ENCODE measurements at regions not wholly inside any gene's neighbourhood (a gene's known extent, or its start where the extent isn't known, plus 50 kb on each side); places are given as distances from the start of the nearest gene placed in this dataset.

GRCh38 chr5:42032137-42032536 lies 107.1 kb downstream of the FBXO4 start:
- Mint-ChIP-seq H3K27me3 (ENCODE audit: low read depth) (no peaks in the 10 kb centered on the region), H3K4me3 (no peak overlapping the region), H3K27ac (ENCODE audit: unreplicated experiment) (no peak overlapping the region), H3K36me3 (ENCODE audit: low read depth) (peaks cover 2% of the 10 kb centered on the region), H3K9me3 (peaks cover 3% of the 10 kb centered on the region), H3K4me1 (peaks cover 10% of the 10 kb centered on the region)
- TF ChIP-seq, protein P1, sequence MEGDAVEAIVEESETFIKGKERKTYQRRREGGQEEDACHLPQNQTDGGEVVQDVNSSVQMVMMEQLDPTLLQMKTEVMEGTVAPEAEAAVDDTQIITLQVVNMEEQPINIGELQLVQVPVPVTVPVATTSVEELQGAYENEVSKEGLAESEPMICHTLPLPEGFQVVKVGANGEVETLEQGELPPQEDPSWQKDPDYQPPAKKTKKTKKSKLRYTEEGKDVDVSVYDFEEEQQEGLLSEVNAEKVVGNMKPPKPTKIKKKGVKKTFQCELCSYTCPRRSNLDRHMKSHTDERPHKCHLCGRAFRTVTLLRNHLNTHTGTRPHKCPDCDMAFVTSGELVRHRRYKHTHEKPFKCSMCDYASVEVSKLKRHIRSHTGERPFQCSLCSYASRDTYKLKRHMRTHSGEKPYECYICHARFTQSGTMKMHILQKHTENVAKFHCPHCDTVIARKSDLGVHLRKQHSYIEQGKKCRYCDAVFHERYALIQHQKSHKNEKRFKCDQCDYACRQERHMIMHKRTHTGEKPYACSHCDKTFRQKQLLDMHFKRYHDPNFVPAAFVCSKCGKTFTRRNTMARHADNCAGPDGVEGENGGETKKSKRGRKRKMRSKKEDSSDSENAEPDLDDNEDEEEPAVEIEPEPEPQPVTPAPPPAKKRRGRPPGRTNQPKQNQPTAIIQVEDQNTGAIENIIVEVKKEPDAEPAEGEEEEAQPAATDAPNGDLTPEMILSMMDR (conservative IDR thresholded peaks at IDR 0.05): no peak
- DNase-seq (ENCODE audit: low read depth, low spot score): no peak

- DNase-seq (ENCODE audit: low read depth, low spot score): no peak
- no peak overlapping the region for H3K27ac Mint-ChIP-seq (ENCODE audit: unreplicated experiment)
- TF ChIP-seq, protein P1 (conservative IDR thresholded peaks at IDR 0.05): no peak
- peaks cover 2% of the 10 kb centered on the region for H3K9me3 Mint-ChIP-seq
- peaks cover 2% of the 10 kb centered on the region for H3K36me3 Mint-ChIP-seq (ENCODE audit: low read depth)
- no peaks in the 10 kb centered on the region for H3K27me3 Mint-ChIP-seq (ENCODE audit: low read depth)
- no peak overlapping the region for H3K4me3 Mint-ChIP-seq
- H3K4me1 Mint-ChIP-seq: peaks cover 10% of the 10 kb centered on the region
Measured at GRCh38 chr5:42035526-42035925, 110.4 kb downstream of the FBXO4 start.

- H3K27ac Mint-ChIP-seq (ENCODE audit: unreplicated experiment): no peak overlapping the region
- H3K36me3 Mint-ChIP-seq (ENCODE audit: low read depth): peaks cover 2% of the 10 kb centered on the region
- no peaks in the 10 kb centered on the region for H3K27me3 Mint-ChIP-seq (ENCODE audit: low read depth)
- H3K9me3 Mint-ChIP-seq: peaks cover 2% of the 10 kb centered on the region
- TF ChIP-seq, protein P1 (conservative IDR thresholded peaks at IDR 0.05): no peak
- H3K4me1 Mint-ChIP-seq: peaks cover 10% of the 10 kb centered on the region
- H3K4me3 Mint-ChIP-seq: no peak overlapping the region
- no peak for DNase-seq (ENCODE audit: low read depth, low spot score)
Measured at GRCh38 chr5:42036379-42036778, 111.3 kb downstream of the FBXO4 start.

- H3K27me3 Mint-ChIP-seq (ENCODE audit: low read depth): no peaks in the 10 kb centered on the region
- no peak overlapping the region for H3K4me3 Mint-ChIP-seq
- TF ChIP-seq, protein P1 (conservative IDR thresholded peaks at IDR 0.05): no peak
- peak overlapping the region; percentile 8 for H3K27ac Mint-ChIP-seq (ENCODE audit: unreplicated experiment)
- peaks cover 10% of the 10 kb centered on the region for H3K4me1 Mint-ChIP-seq
- H3K9me3 Mint-ChIP-seq: no peaks in the 10 kb centered on the region
- no peaks in the 10 kb centered on the region for H3K36me3 Mint-ChIP-seq (ENCODE audit: low read depth)
- no peak for DNase-seq (ENCODE audit: low read depth, low spot score)
Measured at GRCh38 chr5:42037379-42037932, 112.4 kb downstream of the FBXO4 start.

DNA sequence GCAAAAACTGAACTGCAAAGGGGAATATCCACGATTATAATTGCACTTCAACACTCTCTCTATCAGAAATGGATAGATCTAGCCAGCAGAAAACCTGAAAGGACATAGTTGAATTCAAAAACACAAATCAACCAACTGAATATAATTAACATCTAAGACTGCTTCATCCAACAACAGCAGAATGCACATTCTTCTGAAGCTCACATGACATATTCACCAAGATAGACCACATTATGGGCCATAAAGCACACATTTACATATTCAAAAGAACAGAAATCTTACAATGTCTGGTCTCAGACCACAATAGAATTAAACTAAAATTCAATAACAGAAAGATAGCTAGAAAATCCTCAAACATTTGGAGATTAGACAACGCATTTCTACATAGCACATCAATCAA lies 118.3 kb downstream of the FBXO4 start:
- H3K36me3 Mint-ChIP-seq (ENCODE audit: low read depth): no peaks in the 10 kb centered on the region
- TF ChIP-seq, protein P1 (conservative IDR thresholded peaks at IDR 0.05): no peak
- no peak overlapping the region for H3K27ac Mint-ChIP-seq (ENCODE audit: unreplicated experiment)
- no peak overlapping the region for H3K4me3 Mint-ChIP-seq
- no peak for DNase-seq (ENCODE audit: low read depth, low spot score)
- peaks cover 3% of the 10 kb centered on the region for H3K9me3 Mint-ChIP-seq
- peaks cover 6% of the 10 kb centered on the region for H3K27me3 Mint-ChIP-seq (ENCODE audit: low read depth)
- no peaks in the 10 kb centered on the region for H3K4me1 Mint-ChIP-seq

Data from neural crest cell (in vitro differentiated cells).